SK-N-SH (cell line): ENCODE measurements at regions not wholly inside any gene's neighbourhood (a gene's known extent, or its start where the extent isn't known, plus 50 kb on each side); places are given as distances from the start of the nearest gene placed in this dataset.

Source experiments
- CTCF ChIA-PET: fragments of 300-600, 350-600 bp; formaldehyde crosslinking; extraction: SDS; loops from one replicate; lab custom pipeline; 2021; lab: Yijun Ruan, JAX
- POLR2A ChIA-PET: fragments of 350-600 bp; sonication (Branson Sonifier 250); formaldehyde crosslinking; extraction: SDS; loops from one replicate; lab custom pipeline; 2020; ENCODE audit warnings: antibody characterized with exemption, inconsistent platforms; lab: Yijun Ruan, JAX
- DNase-seq: peaks from one replicate; pipeline ENCODE4 v3.0.0; 2012
- H2AFZ ChIP-seq: fragments of 200-600 bp; sonication (generic); 2 replicates; pipeline ENCODE4 v1.8.1; 2016; ENCODE audit warnings: antibody characterized with exemption, mild to moderate bottlenecking, low read depth
- H3F3A ChIP-seq: fragments of 200-600 bp; sonication (generic); replicated peaks from 2 replicates; pipeline ENCODE3; 2016; ENCODE audit warnings: antibody characterized with exemption, mild to moderate bottlenecking; ENCODE audit not compliant: insufficient read depth
- H3K27ac ChIP-seq, 2 experiments: fragments of 200-500 bp in 1 of 2; fragments of 200-600 bp in 1 of 2; sonication (Bioruptor generic) in 1 of 2; sonication (generic), shearing (Covaris generic) in 1 of 2; 2 replicates each; pipeline versions ENCODE4 v1.5.1 to v1.6.1; 2014 to 2016; ENCODE audit warnings: low read depth in 2 of 2, inconsistent platforms in 1 of 2, low read length in 1 of 2, mild to moderate bottlenecking in 1 of 2, mixed read lengths in 1 of 2
- H3K27me3 ChIP-seq: fragments of 200-600 bp; sonication (generic), shearing (Covaris generic); 2 replicates; pipeline ENCODE4 v1.6.1; 2016; ENCODE audit warnings: mixed run types; ENCODE audit not compliant: insufficient read depth
- H3K36me3 ChIP-seq, 2 experiments: fragments of 200-500 bp in 1 of 2; fragments of 200-600 bp in 1 of 2; sonication (Bioruptor generic) in 1 of 2; sonication (generic) in 1 of 2; replicated peaks in 1 of 2; 2 replicates each; pipeline versions ENCODE3 to v1.5.1; 2014 to 2016; ENCODE audit warnings: low read length in 1 of 2, mild to moderate bottlenecking in 1 of 2; ENCODE audit not compliant: insufficient read depth in 2 of 2, control insufficient read depth in 1 of 2
- H3K4me1 ChIP-seq, 2 experiments: fragments of 200-500 bp in 1 of 2; fragments of 200-600 bp in 1 of 2; sonication (Bioruptor generic) in 1 of 2; sonication (generic), shearing (Covaris generic) in 1 of 2; 2 replicates each; pipeline versions ENCODE4 v1.5.1 to v1.6.1; 2014 to 2016; ENCODE audit warnings: low read depth in 1 of 2, low read length in 1 of 2, mixed run types in 1 of 2; ENCODE audit not compliant: insufficient read depth in 2 of 2, control insufficient read depth in 1 of 2
- H3K4me2 ChIP-seq: fragments of 200-600 bp; sonication (generic), shearing (Covaris generic); 2 replicates; pipeline ENCODE4 v1.6.1; 2017; ENCODE audit warnings: mixed run types
- H3K4me3 ChIP-seq, 2 experiments: fragments of 200-500 bp in 1 of 2; fragments of 200-600 bp in 1 of 2; sonication (Bioruptor generic) in 1 of 2; sonication (generic), shearing (Covaris generic) in 1 of 2; 2 replicates each; pipeline versions ENCODE4 v1.5.1 to v1.8.1; 2014 to 2016; ENCODE audit warnings: low read depth in 2 of 2, inconsistent platforms in 1 of 2, low read length in 1 of 2, mild to moderate bottlenecking in 1 of 2, mixed read lengths in 1 of 2, moderate library complexity in 1 of 2
- H3K79me2 ChIP-seq: fragments of 200-600 bp; sonication (generic); 2 replicates; pipeline ENCODE4 v1.8.1; 2017; ENCODE audit warnings: mild to moderate bottlenecking; ENCODE audit not compliant: insufficient read depth
- H3K9ac ChIP-seq: fragments of 200-600 bp; sonication (generic); 2 replicates; pipeline ENCODE4 v1.6.1; 2017; ENCODE audit warnings: mixed run types
- H3K9me2 ChIP-seq: fragments of 200-600 bp; sonication (generic); 2 replicates; pipeline ENCODE4 v1.6.1; 2017; ENCODE audit warnings: mixed run types
- H3K9me3 ChIP-seq: fragments of 200-600 bp; sonication (generic); 2 replicates; pipeline ENCODE4 v1.6.1; 2017; ENCODE audit warnings: mixed run types, mild to moderate bottlenecking, moderate library complexity
- H4K20me1 ChIP-seq: fragments of 200-600 bp; sonication (generic); 2 replicates; pipeline ENCODE4 v1.6.1; 2017; ENCODE audit warnings: mild to moderate bottlenecking, mixed run types; ENCODE audit not compliant: insufficient read depth
- ELF1 ChIP-seq: IDR thresholded peaks from 2 replicates; pipeline ENCODE4 v1.4.0; 2012
- EP300 ChIP-seq, 2 experiments: IDR thresholded peaks; 2 replicates each; pipeline versions ENCODE4 v1.4.0 to v1.6.1; 2012; ENCODE audit warnings: borderline replicate concordance in 1 of 2, low read depth in 1 of 2, low read length in 1 of 2
- FOSL2 ChIP-seq: IDR thresholded peaks from 2 replicates; pipeline ENCODE4 v1.4.0; 2012; ENCODE audit warnings: low read depth, mild to moderate bottlenecking, moderate library complexity, borderline replicate concordance
- FOXJ3 ChIP-seq: sonication (generic); formaldehyde crosslinking; IDR thresholded peaks from 2 replicates; pipeline ENCODE4 v1.5.1; 2020; ENCODE audit warnings: mild to moderate bottlenecking, missing genetic modification reagents
- FOXM1 ChIP-seq: IDR thresholded peaks from 2 replicates; pipeline ENCODE4 v1.4.0; 2012; ENCODE audit warnings: low read depth, mild to moderate bottlenecking
- GATA2 ChIP-seq: sonication (generic); formaldehyde crosslinking; IDR thresholded peaks from 2 replicates; pipeline ENCODE4 v1.5.0; 2020; ENCODE audit warnings: mild to moderate bottlenecking, missing genetic modification reagents
- NFIC ChIP-seq: IDR thresholded peaks from 2 replicates; pipeline ENCODE4 v1.4.0; 2012; ENCODE audit warnings: borderline replicate concordance
- POLR2AphosphoS5 ChIP-seq: IDR thresholded peaks from 2 replicates; pipeline ENCODE4 v1.6.1; 2012; ENCODE audit warnings: low read depth, low read length
- RAD21 ChIP-seq: IDR thresholded peaks from 2 replicates; pipeline ENCODE4 v1.6.1; 2012; ENCODE audit warnings: mild to moderate bottlenecking, low read length
- RCOR1 ChIP-seq: fragments of 150-350 bp; IDR thresholded peaks from 2 replicates; pipeline ENCODE4 v1.6.1; 2017; ENCODE audit warnings: antibody characterized with exemption, low read length
- RFX5 ChIP-seq: IDR thresholded peaks from 2 replicates; pipeline ENCODE4 v1.6.1; 2012; ENCODE audit warnings: mild to moderate bottlenecking, improper control_type of control experiment, low read length
- SIN3A ChIP-seq: IDR thresholded peaks from 2 replicates; pipeline ENCODE4 v1.6.1; 2012; ENCODE audit warnings: low read depth, mild to moderate bottlenecking, low read length, moderate library complexity, borderline replicate concordance
- SMC3 ChIP-seq: IDR thresholded peaks from 2 replicates; pipeline ENCODE4 v1.6.1; 2012; ENCODE audit warnings: low read depth, low read length, improper control_type of control experiment
- USF1 ChIP-seq: IDR thresholded peaks from 2 replicates; pipeline ENCODE4 v1.4.0; 2012; ENCODE audit warnings: low read depth, borderline replicate concordance
- WGBS: methylation state at CpG from one replicate; pipeline ENCODE4 v1.1.6; 2017; ENCODE audit warnings: low lambda C conversion rate; 5-methylcytosine and 5-hydroxymethylcytosine counted together
- TF ChIP-seq, protein P1 (sequence below): fragments of 150-350 bp; IDR thresholded peaks from 2 replicates; pipeline ENCODE4 v1.6.1; 2017; ENCODE audit warnings: antibody characterized with exemption, low read length, low read depth, borderline replicate concordance
- TF ChIP-seq, protein P2 (sequence below): IDR thresholded peaks from 2 replicates; pipeline ENCODE4; 2012
- TF ChIP-seq, protein P3 (sequence below): fragments of 150-350 bp; IDR thresholded peaks from 2 replicates; pipeline ENCODE4 v1.6.1; 2016; ENCODE audit warnings: mild to moderate bottlenecking, low read depth, low read length

GRCh38 chr13:88424463-88424862, 753.3 kb downstream of the SLITRK5 start (continued):
- no peak for TF ChIP-seq SIN3A
- TF ChIP-seq, protein P1, sequence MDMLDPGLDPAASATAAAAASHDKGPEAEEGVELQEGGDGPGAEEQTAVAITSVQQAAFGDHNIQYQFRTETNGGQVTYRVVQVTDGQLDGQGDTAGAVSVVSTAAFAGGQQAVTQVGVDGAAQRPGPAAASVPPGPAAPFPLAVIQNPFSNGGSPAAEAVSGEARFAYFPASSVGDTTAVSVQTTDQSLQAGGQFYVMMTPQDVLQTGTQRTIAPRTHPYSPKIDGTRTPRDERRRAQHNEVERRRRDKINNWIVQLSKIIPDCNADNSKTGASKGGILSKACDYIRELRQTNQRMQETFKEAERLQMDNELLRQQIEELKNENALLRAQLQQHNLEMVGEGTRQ = no peak
- TF ChIP-seq ELF1 = no peak
- no peak for TF ChIP-seq NFIC
- no peak for TF ChIP-seq SMC3
- no peak for TF ChIP-seq GATA2
- TF ChIP-seq FOXM1 = no peak

DNA sequence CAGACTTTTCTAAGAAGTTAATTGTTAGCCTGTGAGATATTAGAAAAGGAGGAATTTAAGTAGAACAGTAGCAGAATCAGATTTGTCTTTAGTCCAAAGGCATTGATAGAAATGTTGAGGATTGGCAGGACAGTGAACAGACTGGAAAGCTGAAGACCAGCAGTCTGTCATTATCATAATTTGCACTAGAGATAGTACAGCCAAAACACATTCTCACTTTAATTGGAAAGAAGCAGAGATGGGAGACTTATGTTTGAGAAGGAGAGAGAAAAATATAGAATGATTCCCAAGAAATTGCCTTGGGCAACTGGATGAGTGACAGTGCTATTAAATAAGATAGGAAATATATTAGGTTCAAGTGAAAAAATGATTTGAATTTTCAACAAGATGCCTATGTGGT, 755.5 kb downstream of the SLITRK5 start:
- TF ChIP-seq RCOR1 = no peak
- Histone ChIP-seq H3K9ac (no peak overlapping the region), H3K4me2 (no peak overlapping the region), H3F3A (no peaks in the 10 kb centered on the region), H3K36me3 (no peaks in the 10 kb centered on the region), H3K4me3 (no peak overlapping the region), H3K27ac (no peak overlapping the region), H2AFZ (no peak overlapping the region), H3K4me1 (no peaks in the 10 kb centered on the region), H3K9me2 (no peaks in the 10 kb centered on the region), H3K79me2 (no peaks in the 10 kb centered on the region), H3K27me3 (no peaks in the 10 kb centered on the region), H4K20me1 (no peaks in the 10 kb centered on the region), H3K9me3 (no peaks in the 10 kb centered on the region)
- ChIA-PET POLR2A (no interaction called here), CTCF (no interaction called here)
- no peak for DNase-seq

- H3F3A ChIP-seq = no peaks in the 10 kb centered on the region
- H3K4me2 ChIP-seq = no peak overlapping the region
- H3K27me3 ChIP-seq = no peaks in the 10 kb centered on the region
- ChIA-PET CTCF (no interaction called here), POLR2A (no interaction called here)
- no peaks in the 10 kb centered on the region for H3K79me2 ChIP-seq
- H3K9me2 ChIP-seq = no peaks in the 10 kb centered on the region
- no peak for DNase-seq
- H3K9ac ChIP-seq = no peak overlapping the region
- no peak overlapping the region for H3K4me3 ChIP-seq
- H3K9me3 ChIP-seq = no peaks in the 10 kb centered on the region
- H3K27ac ChIP-seq = no peak overlapping the region
- no peaks in the 10 kb centered on the region for H3K36me3 ChIP-seq
- H4K20me1 ChIP-seq = no peaks in the 10 kb centered on the region
- no peak overlapping the region for H2AFZ ChIP-seq
- WGBS = 73% methylated on average over 2 of the region's 2 CpGs
- H3K4me1 ChIP-seq = no peaks in the 10 kb centered on the region
- TF ChIP-seq ELF1 = no peak
- TF ChIP-seq, protein P2, sequence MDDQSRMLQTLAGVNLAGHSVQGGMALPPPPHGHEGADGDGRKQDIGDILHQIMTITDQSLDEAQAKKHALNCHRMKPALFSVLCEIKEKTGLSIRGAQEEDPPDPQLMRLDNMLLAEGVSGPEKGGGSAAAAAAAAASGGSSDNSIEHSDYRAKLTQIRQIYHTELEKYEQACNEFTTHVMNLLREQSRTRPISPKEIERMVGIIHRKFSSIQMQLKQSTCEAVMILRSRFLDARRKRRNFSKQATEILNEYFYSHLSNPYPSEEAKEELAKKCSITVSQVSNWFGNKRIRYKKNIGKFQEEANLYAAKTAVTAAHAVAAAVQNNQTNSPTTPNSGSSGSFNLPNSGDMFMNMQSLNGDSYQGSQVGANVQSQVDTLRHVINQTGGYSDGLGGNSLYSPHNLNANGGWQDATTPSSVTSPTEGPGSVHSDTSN = no peak
- no peak for TF ChIP-seq FOXJ3
- no peak for TF ChIP-seq RAD21
- TF ChIP-seq RFX5 = no peak
- TF ChIP-seq, protein P3, sequence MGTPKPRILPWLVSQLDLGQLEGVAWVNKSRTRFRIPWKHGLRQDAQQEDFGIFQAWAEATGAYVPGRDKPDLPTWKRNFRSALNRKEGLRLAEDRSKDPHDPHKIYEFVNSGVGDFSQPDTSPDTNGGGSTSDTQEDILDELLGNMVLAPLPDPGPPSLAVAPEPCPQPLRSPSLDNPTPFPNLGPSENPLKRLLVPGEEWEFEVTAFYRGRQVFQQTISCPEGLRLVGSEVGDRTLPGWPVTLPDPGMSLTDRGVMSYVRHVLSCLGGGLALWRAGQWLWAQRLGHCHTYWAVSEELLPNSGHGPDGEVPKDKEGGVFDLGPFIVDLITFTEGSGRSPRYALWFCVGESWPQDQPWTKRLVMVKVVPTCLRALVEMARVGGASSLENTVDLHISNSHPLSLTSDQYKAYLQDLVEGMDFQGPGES = no peak
- no peak for TF ChIP-seq POLR2AphosphoS5
- TF ChIP-seq FOSL2 = no peak
- TF ChIP-seq USF1 = no peak
- TF ChIP-seq GATA2 = no peak
- no peak for TF ChIP-seq SIN3A
- TF ChIP-seq, protein P1 = no peak
- TF ChIP-seq EP300 (IDR thresholded peaks at IDR 0.05; ENCODE audit: borderline replicate concordance in 1 of 2, low read depth in 1 of 2, low read length in 1 of 2) = no peak
- TF ChIP-seq, all 33 proteins: peak for 0
Measured at GRCh38 chr13:88429862-88430261, 758.7 kb downstream of the SLITRK5 start.
